Esophagus muscularis mucosa (tissue), 4 donors: ENCODE measurements at regions not wholly inside any gene's neighbourhood (a gene's known extent, or its start where the extent isn't known, plus 50 kb on each side); places are given as distances from the start of the nearest gene placed in this dataset.

ENCODE experiments used
- CTCF ChIP-seq, 3 experiments: fragments of 200-600 bp in 2 of 3; fragments of 450-650 bp in 1 of 3; sonication (generic) in 2 of 3; IDR thresholded peaks; one replicate each; pipeline ENCODE4 v1.5.1; 2017 to 2019; ENCODE audit warnings: antibody characterized with exemption in 3 of 3, mild to moderate bottlenecking in 2 of 3, moderate library complexity in 1 of 3
- EP300 ChIP-seq: sonication (generic); formaldehyde crosslinking; IDR thresholded peaks from one replicate; pipeline ENCODE4 v1.6.1; 2017; ENCODE audit warnings: antibody characterized with exemption
- POLR2A ChIP-seq: fragments of 450-650 bp; IDR thresholded peaks from one replicate; pipeline ENCODE4 v1.6.1; 2017; ENCODE audit warnings: antibody characterized with exemption, moderate library complexity, mild to moderate bottlenecking, low read depth
- POLR2AphosphoS5 ChIP-seq, 2 donors: sonication (generic); formaldehyde crosslinking; IDR thresholded peaks; one replicate each; pipeline ENCODE4 v1.6.1; 2017; ENCODE audit warnings: antibody characterized with exemption in 2 of 2

- no peak for TF ChIP-seq CTCF (IDR thresholded peaks at IDR 0.05)
- no peak for TF ChIP-seq POLR2A
- TF ChIP-seq POLR2AphosphoS5 (IDR thresholded peaks at IDR 0.05): no peak
- no peak for TF ChIP-seq EP300
Measured at GRCh38 chr1:36537991-36538390, 55.3 kb upstream of the CSF3R start.
